ENCODE measurements at regions not wholly inside any gene's neighbourhood (a gene's known extent, or its start where the extent isn't known, plus 50 kb on each side); places are given as distances from the start of the nearest gene placed in this dataset.

- H3K4me3 ChIP-seq: no peak overlapping the region
- TF ChIP-seq POLR2A (IDR thresholded peaks at IDR 0.05): no peak
- TF ChIP-seq CTCF (IDR thresholded peaks at IDR 0.05): no peak
- no peaks in the 10 kb centered on the region for H3K36me3 ChIP-seq
- DNase-seq: no peak
- H3K27ac ChIP-seq: no peak overlapping the region
- no peaks in the 10 kb centered on the region for H3K9me3 ChIP-seq
- no peaks in the 10 kb centered on the region for H3K27me3 ChIP-seq
- no peaks in the 10 kb centered on the region for H3K4me1 ChIP-seq
- intact Hi-C loops (cut with DNase I; ENCODE audit: low total_unique reads): no loop called here
These were observed 133.9 kb downstream of the CAAP1 start for GRCh38 chr9:26758655-26759054.

GRCh38 chr9:26756881-26757280 is 135.7 kb downstream of the CAAP1 start:
- H3K27me3 ChIP-seq: no peaks in the 10 kb centered on the region
- TF ChIP-seq POLR2A (IDR thresholded peaks at IDR 0.05): no peak
- TF ChIP-seq CTCF (IDR thresholded peaks at IDR 0.05): no peak
- no peak for DNase-seq
- H3K27ac ChIP-seq: no peak overlapping the region
- intact Hi-C loops (cut with DNase I; ENCODE audit: low total_unique reads): no loop called here
- no peaks in the 10 kb centered on the region for H3K36me3 ChIP-seq
- no peaks in the 10 kb centered on the region for H3K4me1 ChIP-seq
- H3K9me3 ChIP-seq: no peaks in the 10 kb centered on the region
- no peak overlapping the region for H3K4me3 ChIP-seq

- H3K27ac ChIP-seq: no peak overlapping the region
- DNase-seq: no peak
- no peaks in the 10 kb centered on the region for H3K4me1 ChIP-seq
- H3K27me3 ChIP-seq: no peaks in the 10 kb centered on the region
- no peak for TF ChIP-seq CTCF (IDR thresholded peaks at IDR 0.05)
- no peaks in the 10 kb centered on the region for H3K36me3 ChIP-seq
- intact Hi-C loops (cut with DNase I; ENCODE audit: low total_unique reads): no loop called here
- no peak overlapping the region for H3K4me3 ChIP-seq
- no peaks in the 10 kb centered on the region for H3K9me3 ChIP-seq
These were observed 137.1 kb downstream of the CAAP1 start for GRCh38 chr9:26755476-26755875.

- Histone ChIP-seq H3K36me3 (no peaks in the 10 kb centered on the region), H3K9me3 (no peaks in the 10 kb centered on the region), H3K27me3 (no peaks in the 10 kb centered on the region), H3K27ac (no peak overlapping the region), H3K4me3 (no peak overlapping the region), H3K4me1 (no peaks in the 10 kb centered on the region)
- TF ChIP-seq CTCF (IDR thresholded peaks at IDR 0.05): no peak
- no peak for TF ChIP-seq POLR2A (IDR thresholded peaks at IDR 0.05)
- intact Hi-C loops (cut with DNase I; ENCODE audit: low total_unique reads): no loop called here
- DNase-seq: no peak
These were observed 138.0 kb downstream of the CAAP1 start for GRCh38 chr9:26754509-26755164.

GRCh38 chr9:26753971-26754370 is 138.6 kb downstream of the CAAP1 start:
- TF ChIP-seq CTCF (IDR thresholded peaks at IDR 0.05) (no peak), POLR2A (IDR thresholded peaks at IDR 0.05) (no peak)

More at GRCh38 chr9:26753971-26754370, 138.6 kb downstream of the CAAP1 start:
- no peak for DNase-seq
- no peaks in the 10 kb centered on the region for H3K27me3 ChIP-seq
- H3K4me3 ChIP-seq: no peak overlapping the region
- H3K36me3 ChIP-seq: no peaks in the 10 kb centered on the region
- H3K27ac ChIP-seq: no peak overlapping the region
- no peaks in the 10 kb centered on the region for H3K9me3 ChIP-seq
- intact Hi-C loops (cut with DNase I; ENCODE audit: low total_unique reads): no loop called here
- H3K4me1 ChIP-seq: no peaks in the 10 kb centered on the region
